GM12874 (cell line): ENCODE measurements at regions not wholly inside any gene's neighbourhood (a gene's known extent, or its start where the extent isn't known, plus 50 kb on each side); places are given as distances from the start of the nearest gene placed in this dataset.

Experiments
- CTCF ChIP-seq: IDR thresholded peaks from 2 replicates; pipeline ENCODE4 v1.5.1; 2011; ENCODE audit warnings: low read depth, mild to moderate bottlenecking, control low read depth, low read length, moderate library complexity; ENCODE audit not compliant: insufficient read depth

GRCh38 chr2:41867553-41867952 lies 180.3 kb upstream of the PKDCC start:
- no peak for TF ChIP-seq CTCF

GRCh38 chr2:41869542-41870264 lies 178.1 kb upstream of the PKDCC start:
- TF ChIP-seq CTCF, result peak; percentile 83

GRCh38 chr2:41870265-41870585 lies 177.6 kb upstream of the PKDCC start:
- TF ChIP-seq CTCF, result no peak

GRCh38 chr2:41871080-41871479 lies 176.7 kb upstream of the PKDCC start:
- no peak for TF ChIP-seq CTCF

GRCh38 chr2:41872646-41873045 lies 175.2 kb upstream of the PKDCC start:
- TF ChIP-seq CTCF, result no peak

- no peak for TF ChIP-seq CTCF
These were observed 174.5 kb upstream of the PKDCC start for GRCh38 chr2:41873102-41874031.

GRCh38 chr2:41877114-41877678 lies 170.6 kb upstream of the PKDCC start:
- TF ChIP-seq CTCF, result no peak
